Ureter (tissue), 1 donor: ENCODE measurements at regions not wholly inside any gene's neighbourhood (a gene's known extent, or its start where the extent isn't known, plus 50 kb on each side); places are given as distances from the start of the nearest gene placed in this dataset.

Experiments
- DNase-seq: peaks from one replicate; pipeline ENCODE4 v3.0.0-alpha.2; 2020; ENCODE audit warnings: low spot score
- donor health status: DM: yes; HTN: yes; CAD: no.

DNA sequence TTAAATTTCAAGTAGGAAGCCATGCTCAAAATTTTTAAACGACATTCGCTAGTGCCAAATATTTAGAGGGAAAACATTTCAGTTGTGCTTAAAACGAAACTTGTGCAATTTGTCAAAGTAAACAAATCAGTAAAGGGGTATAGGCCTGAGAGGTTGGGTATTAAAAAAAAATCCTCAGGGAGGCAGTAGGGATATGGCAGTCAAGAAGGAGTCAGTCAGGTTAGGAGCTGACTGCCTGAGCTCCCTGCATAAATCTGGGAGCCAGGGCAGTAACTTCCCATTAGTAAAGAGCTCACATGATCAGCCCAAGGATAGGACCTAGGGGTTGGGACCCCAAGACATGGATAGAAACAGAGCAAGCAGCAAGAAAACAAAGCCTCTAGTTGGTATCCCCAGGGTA, 120.7 kb upstream of the STAC start:
- no peak for DNase-seq

- DNase-seq: no peak
Measured at GRCh38 chr3:36269274-36269673, 111.0 kb upstream of the STAC start.

GRCh38 chr3:36282766-36283165, 97.5 kb upstream of the STAC start:
- DNase-seq: no peak

GRCh38 chr3:36295296-36295695, 85.0 kb upstream of the STAC start:
- no peak for DNase-seq

DNA sequence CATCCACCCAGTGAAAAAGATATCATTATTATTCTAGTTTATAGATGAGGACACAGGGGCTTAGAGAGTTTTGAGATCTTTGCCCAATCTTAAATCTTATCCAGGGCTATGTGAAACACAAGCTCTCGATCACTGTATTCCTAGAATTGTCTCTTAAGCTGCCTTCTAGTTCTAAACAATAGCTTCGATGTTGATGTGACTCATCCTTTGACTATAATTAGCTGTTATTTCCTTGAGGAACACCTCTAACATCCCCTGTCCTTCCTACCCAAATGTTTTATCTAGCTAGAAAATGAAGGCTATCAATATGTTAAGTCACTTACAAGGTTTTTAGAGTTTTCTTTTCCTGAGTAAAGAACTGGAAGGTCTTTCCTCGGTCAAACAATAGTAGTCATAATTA, 83.1 kb upstream of the STAC start:
- no peak for DNase-seq

- DNase-seq: no peak
Measured at GRCh38 chr3:36298188-36298587, 82.1 kb upstream of the STAC start.

DNA sequence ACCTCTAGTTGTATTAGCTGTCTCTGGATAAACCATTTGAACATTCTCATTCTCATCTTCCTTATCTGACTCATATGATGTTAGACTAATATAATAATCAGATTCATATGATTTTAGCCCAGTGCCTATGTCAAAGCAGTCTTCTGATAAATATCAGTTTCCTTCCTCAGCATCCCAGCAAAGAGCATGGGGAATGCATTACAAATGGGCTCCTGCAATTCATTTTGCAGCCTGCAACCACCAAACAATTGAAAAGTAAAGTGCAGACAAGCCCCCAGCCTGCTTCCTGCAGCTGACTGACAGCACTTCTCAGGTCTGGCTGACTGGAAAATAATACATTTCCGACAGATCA, 78.2 kb upstream of the STAC start:
- no peak for DNase-seq

- DNase-seq: no peak
Measured at GRCh38 chr3:36302626-36303025, 77.7 kb upstream of the STAC start.

GRCh38 chr3:36303286-36303685, 77.0 kb upstream of the STAC start:
- no peak for DNase-seq

DNA sequence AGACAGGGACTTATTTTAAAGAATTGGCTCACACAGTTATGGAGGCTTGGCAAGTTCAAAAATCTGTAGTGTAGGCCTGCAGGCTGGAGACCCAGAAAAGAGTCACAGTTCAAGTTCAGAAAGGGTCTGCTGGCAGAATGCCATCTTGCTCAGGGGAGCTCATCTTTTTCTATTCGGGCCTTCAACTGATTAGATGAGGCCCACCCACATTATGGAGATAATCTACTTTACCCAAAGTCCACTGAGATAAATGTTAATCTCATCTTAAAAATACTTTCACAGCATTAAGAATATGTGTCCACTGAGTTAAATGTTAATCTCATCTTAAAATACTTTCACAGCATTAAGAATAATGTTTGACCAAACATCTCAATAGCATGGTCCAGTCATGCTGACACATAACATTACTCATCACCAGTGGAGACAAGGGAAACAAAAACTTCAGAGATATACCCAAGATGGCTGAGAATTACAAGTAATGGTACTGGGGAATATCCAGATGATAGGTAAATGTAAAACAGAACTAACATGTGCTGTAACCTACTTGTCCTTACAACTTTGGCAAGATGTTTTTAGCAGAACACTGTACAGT, 74.3 kb upstream of the STAC start:
- no peak for DNase-seq

DNA sequence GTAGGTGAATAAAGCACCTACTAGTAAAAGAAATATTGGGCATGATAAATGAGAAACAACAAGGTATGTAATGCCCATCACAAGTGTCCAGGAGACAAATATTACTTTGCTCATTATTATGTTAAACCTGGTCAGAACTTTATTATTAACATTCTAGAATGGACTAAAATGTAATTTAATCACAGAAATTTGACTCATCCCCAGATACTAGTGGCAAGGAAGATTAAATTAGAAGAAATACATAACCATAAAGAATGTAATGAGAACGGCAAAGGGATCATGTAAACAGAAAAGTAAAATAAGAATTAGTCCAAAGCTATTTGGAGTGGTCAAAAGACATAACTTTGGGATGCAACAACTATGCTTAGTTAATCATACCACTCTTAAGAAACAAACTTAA, 71.2 kb upstream of the STAC start:
- DNase-seq: no peak

DNA sequence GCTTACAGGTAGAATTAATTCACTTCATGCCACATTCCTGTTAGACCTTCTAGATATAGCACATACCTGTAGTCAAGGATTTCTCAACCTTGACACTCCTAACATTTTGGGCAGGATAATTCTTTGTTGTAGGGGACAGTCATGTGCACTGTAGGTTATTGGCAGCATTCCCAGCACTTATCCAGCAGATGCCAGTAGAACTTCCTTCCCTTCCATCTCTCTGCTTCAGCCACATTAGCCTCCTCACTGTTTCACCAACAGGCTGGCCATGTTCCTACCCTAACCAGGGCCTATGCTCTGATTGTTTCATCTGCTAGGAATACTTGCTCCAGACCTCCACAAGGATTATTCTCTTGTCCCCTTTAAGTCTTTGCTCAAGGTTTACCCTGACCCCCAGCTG, 68.0 kb upstream of the STAC start:
- DNase-seq: no peak

- DNase-seq: no peak
Measured at GRCh38 chr3:36317915-36318314, 62.4 kb upstream of the STAC start.

DNA sequence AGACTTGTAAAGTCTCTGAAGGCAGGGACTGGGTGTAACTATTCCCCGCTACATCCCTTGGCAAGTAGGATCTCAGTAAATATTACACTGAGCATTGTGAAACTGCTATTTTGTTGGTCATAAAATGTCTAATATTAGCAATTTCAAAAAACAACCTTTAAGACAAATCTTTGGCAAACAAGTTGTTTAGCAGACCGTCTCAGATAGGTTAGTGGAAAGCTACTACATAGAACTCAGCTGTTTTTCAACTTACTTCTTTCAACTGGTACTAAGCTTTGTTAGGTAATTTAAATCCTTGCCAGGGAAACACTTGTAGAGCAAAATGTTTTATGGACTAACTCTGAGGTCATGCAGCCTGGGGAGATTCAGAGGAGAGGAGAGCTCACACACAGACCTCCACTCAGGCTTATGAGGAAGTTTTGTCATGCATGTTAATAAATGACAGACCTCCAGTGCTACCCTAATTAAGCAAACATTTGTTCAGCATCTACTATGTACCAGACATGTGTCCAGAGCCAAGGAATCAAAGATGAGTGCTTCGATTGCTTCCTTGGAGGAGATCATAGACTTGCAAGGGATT, 61.6 kb upstream of the STAC start:
- DNase-seq: no peak

DNA sequence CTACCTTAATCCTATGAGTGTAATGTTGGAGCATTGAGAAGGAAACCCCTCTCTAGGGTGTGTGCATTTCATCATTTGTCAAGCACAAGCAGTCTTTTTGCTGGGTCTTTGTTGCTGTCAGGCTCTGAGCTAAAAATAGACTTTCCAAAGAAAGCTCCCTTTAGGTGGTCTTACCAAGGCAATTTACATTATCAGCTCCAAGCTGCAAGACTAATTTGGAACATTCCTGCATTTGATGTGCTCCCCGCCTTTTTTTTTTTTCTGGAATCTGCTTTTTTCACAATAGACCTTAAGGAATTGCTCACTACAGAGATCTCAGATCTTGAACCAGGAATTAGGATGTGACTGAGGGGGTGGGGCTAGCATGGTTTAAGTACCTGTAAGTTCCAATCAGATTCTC, 60.6 kb upstream of the STAC start:
- DNase-seq: no peak
